HG03354 (cell line): ENCODE measurements at regions not wholly inside any gene's neighbourhood (a gene's known extent, or its start where the extent isn't known, plus 50 kb on each side); places are given as distances from the start of the nearest gene placed in this dataset.
"Not testable (repeated sequence)": the region's sequence is repeated elsewhere in the genome, so short reads cannot be mapped to it uniquely, and the experiment has no call there.

Experiments
- ATAC-seq: cut with Tn5 transposase; IDR thresholded peaks from one replicate; pipeline ENCODE4 v1.9.1; 2021; ENCODE audit warnings: mild to moderate bottlenecking; ENCODE audit not compliant: unreplicated experiment, poor library complexity, severe bottlenecking

GRCh38 chr5:16306812-16307211 is 127.2 kb upstream of the MARCHF11 start:
- no peak for ATAC-seq

- ATAC-seq, result no peak
Observed at GRCh38 chr5:16304846-16305245, 125.3 kb upstream of the MARCHF11 start.

GRCh38 chr5:16296946-16297345 is 117.4 kb upstream of the MARCHF11 start:
- ATAC-seq, result no peak

GRCh38 chr5:16291894-16292293 is 112.3 kb upstream of the MARCHF11 start:
- no peak for ATAC-seq

GRCh38 chr5:16291474-16291873 is 111.9 kb upstream of the MARCHF11 start:
- no peak for ATAC-seq

GRCh38 chr5:16283791-16284190 is 104.2 kb upstream of the MARCHF11 start:
- no peak for ATAC-seq

- not testable (repeated sequence) for ATAC-seq
Observed at GRCh38 chr5:16276859-16277258, 97.3 kb upstream of the MARCHF11 start.

GRCh38 chr5:16271851-16272250 is 92.3 kb upstream of the MARCHF11 start:
- ATAC-seq, result no peak

GRCh38 chr5:16265141-16265540 is 85.5 kb upstream of the MARCHF11 start:
- no peak for ATAC-seq

GRCh38 chr5:16260000-16260399 is 80.4 kb upstream of the MARCHF11 start:
- no peak for ATAC-seq

GRCh38 chr5:16253856-16254255 is 74.3 kb upstream of the MARCHF11 start:
- ATAC-seq, result no peak

- no peak for ATAC-seq
Observed at GRCh38 chr5:16245956-16246355, 66.4 kb upstream of the MARCHF11 start.

GRCh38 chr5:16245249-16245648 is 65.7 kb upstream of the MARCHF11 start:
- ATAC-seq, result no peak

GRCh38 chr5:16238018-16238417 is 58.4 kb upstream of the MARCHF11 start:
- ATAC-seq, result no peak

- no peak for ATAC-seq
Observed at GRCh38 chr5:16234598-16234997, 55.0 kb upstream of the MARCHF11 start.

- ATAC-seq, result no peak
Observed at GRCh38 chr5:16233730-16234129, 54.1 kb upstream of the MARCHF11 start.

GRCh38 chr5:16229357-16229940 is 49.9 kb upstream of the MARCHF11 start:
- no peak for ATAC-seq
